ENCODE measurements at regions not wholly inside any gene's neighbourhood (a gene's known extent, or its start where the extent isn't known, plus 50 kb on each side); places are given as distances from the start of the nearest gene placed in this dataset.

- Histone ChIP-seq H3K4me3 (no peak overlapping the region), H3K27me3 (no peaks in the 10 kb centered on the region), H3K9me3 (no peaks in the 10 kb centered on the region), H3K27ac (no peak overlapping the region), H3K4me1 (no peaks in the 10 kb centered on the region), H3K36me3 (no peaks in the 10 kb centered on the region)
- TF ChIP-seq POLR2A (IDR thresholded peaks at IDR 0.05) = no peak
- TF ChIP-seq, protein P1, sequence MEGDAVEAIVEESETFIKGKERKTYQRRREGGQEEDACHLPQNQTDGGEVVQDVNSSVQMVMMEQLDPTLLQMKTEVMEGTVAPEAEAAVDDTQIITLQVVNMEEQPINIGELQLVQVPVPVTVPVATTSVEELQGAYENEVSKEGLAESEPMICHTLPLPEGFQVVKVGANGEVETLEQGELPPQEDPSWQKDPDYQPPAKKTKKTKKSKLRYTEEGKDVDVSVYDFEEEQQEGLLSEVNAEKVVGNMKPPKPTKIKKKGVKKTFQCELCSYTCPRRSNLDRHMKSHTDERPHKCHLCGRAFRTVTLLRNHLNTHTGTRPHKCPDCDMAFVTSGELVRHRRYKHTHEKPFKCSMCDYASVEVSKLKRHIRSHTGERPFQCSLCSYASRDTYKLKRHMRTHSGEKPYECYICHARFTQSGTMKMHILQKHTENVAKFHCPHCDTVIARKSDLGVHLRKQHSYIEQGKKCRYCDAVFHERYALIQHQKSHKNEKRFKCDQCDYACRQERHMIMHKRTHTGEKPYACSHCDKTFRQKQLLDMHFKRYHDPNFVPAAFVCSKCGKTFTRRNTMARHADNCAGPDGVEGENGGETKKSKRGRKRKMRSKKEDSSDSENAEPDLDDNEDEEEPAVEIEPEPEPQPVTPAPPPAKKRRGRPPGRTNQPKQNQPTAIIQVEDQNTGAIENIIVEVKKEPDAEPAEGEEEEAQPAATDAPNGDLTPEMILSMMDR (IDR thresholded peaks at IDR 0.05) = no peak
- intact Hi-C loops (cut with DNase I) = no loop called here
- no peak for DNase-seq
These were observed 122.5 kb upstream of the VCX start for GRCh38 chrX:7720519-7720918.

- H3K27me3 ChIP-seq = no peaks in the 10 kb centered on the region
- WGBS, 2 donors = 5% methylated on average over 2 of the region's 2 CpGs; no CpG with 5 or more reads in 1 of the 2 donors
- intact Hi-C loops (cut with DNase I) = no loop called here
- no peak for TF ChIP-seq POLR2A (IDR thresholded peaks at IDR 0.05)
- TF ChIP-seq, protein P1 (IDR thresholded peaks at IDR 0.05) = no peak
- DNase-seq = no peak
- no peaks in the 10 kb centered on the region for H3K36me3 ChIP-seq
- H3K9me3 ChIP-seq = no peaks in the 10 kb centered on the region
- H3K4me3 ChIP-seq = no peak overlapping the region
- H3K27ac ChIP-seq = no peak overlapping the region
- no peaks in the 10 kb centered on the region for H3K4me1 ChIP-seq
These were observed 128.6 kb upstream of the VCX start for GRCh38 chrX:7714351-7714750.

DNA sequence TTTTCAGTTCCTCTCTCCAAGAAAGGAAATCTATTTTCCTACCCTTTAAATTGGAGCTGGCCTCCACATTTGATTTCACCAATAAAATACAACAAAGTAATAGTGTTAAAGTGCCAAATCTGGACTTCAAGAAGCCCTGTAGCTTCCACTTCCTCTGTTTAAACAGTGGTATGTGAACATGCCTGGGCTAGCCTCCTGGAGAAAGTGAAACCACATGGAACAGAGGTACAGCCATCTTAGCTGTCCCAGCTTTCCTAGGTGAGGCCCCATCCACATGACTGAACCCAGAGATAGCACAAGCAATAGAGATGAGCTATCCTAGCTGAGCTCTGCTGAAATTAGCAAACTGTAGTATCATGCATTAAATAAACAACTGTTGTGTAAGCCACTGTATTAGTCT is 131.8 kb upstream of the VCX start:
- H3K9me3 ChIP-seq = no peaks in the 10 kb centered on the region
- no peaks in the 10 kb centered on the region for H3K36me3 ChIP-seq
- H3K27ac ChIP-seq = no peak overlapping the region
- no peaks in the 10 kb centered on the region for H3K4me1 ChIP-seq
- no peaks in the 10 kb centered on the region for H3K27me3 ChIP-seq
- DNase-seq = no peak
- no peak overlapping the region for H3K4me3 ChIP-seq
- intact Hi-C loops (cut with DNase I) = no loop called here
- TF ChIP-seq POLR2A (IDR thresholded peaks at IDR 0.05) = no peak
- TF ChIP-seq, protein P1 (IDR thresholded peaks at IDR 0.05) = no peak

- Histone ChIP-seq H3K4me1 (no peaks in the 10 kb centered on the region), H3K9me3 (no peaks in the 10 kb centered on the region), H3K27me3 (no peaks in the 10 kb centered on the region), H3K27ac (no peak overlapping the region), H3K36me3 (no peaks in the 10 kb centered on the region), H3K4me3 (no peak overlapping the region)
- no peak for DNase-seq
- TF ChIP-seq, protein P1 (IDR thresholded peaks at IDR 0.05) = no peak
- TF ChIP-seq POLR2A (IDR thresholded peaks at IDR 0.05) = no peak
- WGBS, 2 donors = 60% methylated on average over 1 to 4 of the region's 4 CpGs
- intact Hi-C loops (cut with DNase I) = no loop called here
These were observed 133.1 kb upstream of the VCX start for GRCh38 chrX:7709845-7710244.

GRCh38 chrX:7706032-7706431 is 136.9 kb upstream of the VCX start:
- H3K27me3 ChIP-seq = no peaks in the 10 kb centered on the region
- no peaks in the 10 kb centered on the region for H3K9me3 ChIP-seq
- no peak for DNase-seq
- no peaks in the 10 kb centered on the region for H3K4me1 ChIP-seq
- no peaks in the 10 kb centered on the region for H3K36me3 ChIP-seq
- intact Hi-C loops (cut with DNase I) = no loop called here
- TF ChIP-seq, protein P1 (IDR thresholded peaks at IDR 0.05) = no peak
- no peak for TF ChIP-seq POLR2A (IDR thresholded peaks at IDR 0.05)
- no peak overlapping the region for H3K27ac ChIP-seq
- H3K4me3 ChIP-seq = no peak overlapping the region

All from esophagus squamous epithelium (tissue), 5 donors.